Upper lobe of right lung (tissue), 1 donor: ENCODE measurements at regions not wholly inside any gene's neighbourhood (a gene's known extent, or its start where the extent isn't known, plus 50 kb on each side); places are given as distances from the start of the nearest gene placed in this dataset.

Experiments
- ATAC-seq: fragments of 200-7000 bp; cut with Tn5 transposase; one replicate; pipeline ENCODE4 v1.9.1; 2020; ENCODE audit warnings: mild to moderate bottlenecking, moderate library complexity
- DNase-seq: peaks from one replicate; pipeline ENCODE4 v3.0.0-alpha.2; 2020
- H3K27ac ChIP-seq: fragments of 200-600 bp; one replicate; pipeline ENCODE4 v1.8.0; 2022
- H3K27me3 ChIP-seq: fragments of 200-600 bp; one replicate; pipeline ENCODE4 v1.8.0; 2022; ENCODE audit warnings: mild to moderate bottlenecking
- H3K36me3 ChIP-seq: fragments of 200-600 bp; one replicate; pipeline ENCODE4 v1.8.0; 2022
- H3K4me1 ChIP-seq: fragments of 200-600 bp; one replicate; pipeline ENCODE4 v1.8.0; 2022
- H3K4me3 ChIP-seq: fragments of 200-600 bp; one replicate; pipeline ENCODE4 v1.8.0; 2022; ENCODE audit warnings: mild to moderate bottlenecking
- H3K9me3 ChIP-seq: fragments of 200-600 bp; one replicate; pipeline ENCODE4 v1.8.0; 2022
- CTCF ChIP-seq: fragments of 200-600 bp; IDR thresholded peaks from one replicate; pipeline ENCODE4 v1.8.0; 2022; ENCODE audit warnings: antibody characterized with exemption
- intact Hi-C: fragments of 100-400 bp; cut with DNase I; formaldehyde crosslinking; loops from one replicate; pipeline ENCODE4 v1.11.0; 2022
- donor health status: DM: no; HTN: yes; CAD: no; lungs with severe emphysema.

GRCh38 chr9:111162026-111162425 is 123.8 kb upstream of the LPAR1 start:
- Histone ChIP-seq H3K36me3 (no peaks in the 10 kb centered on the region), H3K4me1 (peaks cover 6% of the 10 kb centered on the region), H3K4me3 (no peak overlapping the region), H3K27ac (no peak overlapping the region), H3K27me3 (no peaks in the 10 kb centered on the region), H3K9me3 (no peaks in the 10 kb centered on the region)
- ATAC-seq (no peak), DNase-seq (no peak)
- no peak for TF ChIP-seq CTCF
- intact Hi-C loops = no loop called here

- Histone ChIP-seq H3K36me3 (no peaks in the 10 kb centered on the region), H3K9me3 (no peaks in the 10 kb centered on the region), H3K27me3 (no peaks in the 10 kb centered on the region), H3K27ac (no peak overlapping the region), H3K4me3 (no peak overlapping the region), H3K4me1 (peaks cover 6% of the 10 kb centered on the region)
- DNase-seq (no peak), ATAC-seq (no peak)
- intact Hi-C loops = no loop called here
- TF ChIP-seq CTCF = no peak
Observed at GRCh38 chr9:111161015-111161415, 122.7 kb upstream of the LPAR1 start.

- Histone ChIP-seq H3K36me3 (no peaks in the 10 kb centered on the region), H3K9me3 (no peaks in the 10 kb centered on the region), H3K4me1 (no peaks in the 10 kb centered on the region), H3K4me3 (no peak overlapping the region), H3K27me3 (no peaks in the 10 kb centered on the region), H3K27ac (no peak overlapping the region)
- DNase-seq = no peak
- intact Hi-C loops = no loop called here
- TF ChIP-seq CTCF = no peak
- ATAC-seq = no peak
Observed at GRCh38 chr9:111158999-111159398, 120.7 kb upstream of the LPAR1 start.

DNA sequence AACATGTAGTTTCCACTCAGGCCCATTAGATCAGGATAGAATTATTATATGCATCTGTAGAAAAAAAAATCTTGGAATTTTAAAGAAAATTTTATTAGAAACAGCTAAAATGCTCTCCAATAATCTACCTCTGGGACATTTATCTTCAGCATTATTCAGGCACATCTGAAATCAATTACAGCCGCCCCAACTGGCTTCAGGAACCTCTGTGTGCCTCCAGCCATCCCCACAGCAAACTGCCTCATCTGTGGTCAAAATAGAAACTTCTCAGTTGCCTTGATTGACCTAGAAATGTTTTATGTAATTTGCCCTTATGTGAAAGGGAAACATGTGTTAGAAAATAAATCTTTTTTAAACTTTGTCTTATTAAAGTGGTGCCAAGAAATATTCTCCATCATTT is 120.1 kb upstream of the LPAR1 start:
- DNase-seq (no peak), ATAC-seq (no peak)
- intact Hi-C loops = no loop called here
- Histone ChIP-seq H3K9me3 (no peaks in the 10 kb centered on the region), H3K27me3 (no peaks in the 10 kb centered on the region), H3K4me3 (no peak overlapping the region), H3K36me3 (no peaks in the 10 kb centered on the region), H3K4me1 (no peaks in the 10 kb centered on the region), H3K27ac (no peak overlapping the region)
- no peak for TF ChIP-seq CTCF

- H3K4me1 ChIP-seq = peaks cover 1% of the 10 kb centered on the region
- H3K27ac ChIP-seq = no peak overlapping the region
- no peaks in the 10 kb centered on the region for H3K36me3 ChIP-seq
- DNase-seq (no peak), ATAC-seq (no peak)
- no peak for TF ChIP-seq CTCF
- no peaks in the 10 kb centered on the region for H3K27me3 ChIP-seq
- H3K9me3 ChIP-seq = no peaks in the 10 kb centered on the region
- intact Hi-C loops = no loop called here
- H3K4me3 ChIP-seq = no peak overlapping the region
Observed at GRCh38 chr9:111154081-111154562, 115.9 kb upstream of the LPAR1 start.
